K562 (cell line): ENCODE measurements at regions not wholly inside any gene's neighbourhood (a gene's known extent, or its start where the extent isn't known, plus 50 kb on each side); places are given as distances from the start of the nearest gene placed in this dataset.

Experiments
- ATF6 ChIP-seq: sonication (generic); formaldehyde crosslinking; IDR thresholded peaks from 2 replicates; pipeline ENCODE4 v1.4.0; 2020; ENCODE audit warnings: mild to moderate bottlenecking, missing genetic modification reagents
- CCAR2 ChIP-seq: fragments of 200-400 bp; formaldehyde crosslinking; IDR thresholded peaks from 2 replicates; pipeline ENCODE4 v1.6.1; 2017; ENCODE audit warnings: mild to moderate bottlenecking, low read depth, low read length
- CHCHD3 ChIP-seq: fragments of 250-450 bp; sonication (Bioruptor Pico); IDR thresholded peaks from 2 replicates; pipeline ENCODE4 v2.1.2; 2022; ENCODE audit warnings: mild to moderate bottlenecking
- CTCF ChIP-seq, 3 experiments: IDR thresholded peaks in 2 of 3; conservative IDR thresholded peaks in 1 of 3; 2 replicates each; pipeline ENCODE4 v1.5.1; 2011 to 2012; ENCODE audit warnings: low read length in 3 of 3, mild to moderate bottlenecking in 3 of 3, control low read depth in 2 of 3, improper control_type of control experiment in 1 of 3, inconsistent platforms in 1 of 3, low read depth in 1 of 3, mixed read lengths in 1 of 3, moderate library complexity in 1 of 3; ENCODE audit not compliant: insufficient read depth in 2 of 3
- ETS2 ChIP-seq: IDR thresholded peaks from 2 replicates; pipeline ENCODE4 v1.6.1; 2016; ENCODE audit warnings: borderline replicate concordance, missing genetic modification characterization, mild to moderate bottlenecking, moderate library complexity, missing compliant biosample characterization; ENCODE audit not compliant: poor library complexity, severe bottlenecking
- FOXJ2 ChIP-seq: fragments of 200-800 bp; sonication (Bioruptor generic); IDR thresholded peaks from 2 replicates; pipeline ENCODE4 v1.6.1; 2016; ENCODE audit warnings: missing genetic modification characterization, missing compliant biosample characterization
- JUND ChIP-seq, 2 experiments: IDR thresholded peaks; 2 replicates in 1 of 2; 3 replicates in 1 of 2; pipeline ENCODE4 v1.6.1; 2011; ENCODE audit warnings: borderline replicate concordance in 2 of 2, low read depth in 2 of 2, low read length in 2 of 2, improper control_type of control experiment in 1 of 2, missing biosample characterization in 1 of 2, missing genetic modification characterization in 1 of 2, missing genetic modification reagents in 1 of 2
- MTA1 ChIP-seq: fragments of 450-650 bp; IDR thresholded peaks from 2 replicates; pipeline ENCODE4 v1.6.1; 2017; ENCODE audit warnings: borderline replicate concordance
- MYC ChIP-seq, 2 experiments: fragments of 250-450 bp in 1 of 2; sonication (Bioruptor Pico) in 1 of 2; IDR thresholded peaks; 2 replicates each; pipeline versions ENCODE4 v1.5.1 to v1.6.1; 2012 to 2021; ENCODE audit warnings: low read depth in 2 of 2, borderline replicate concordance in 1 of 2, improper control_type of control experiment in 1 of 2, low read length in 1 of 2, mild to moderate bottlenecking in 1 of 2, moderate library complexity in 1 of 2
- NR2C2 ChIP-seq, 2 experiments: fragments of 200-800 bp in 1 of 2; sonication (Bioruptor generic) in 1 of 2; sonication (generic) in 1 of 2; formaldehyde crosslinking in 1 of 2; IDR thresholded peaks; 2 replicates each; pipeline versions ENCODE4 v1.6.1 to v1.8.0; 2016 to 2022; ENCODE audit warnings: mild to moderate bottlenecking in 1 of 2, missing compliant biosample characterization in 1 of 2, missing genetic modification characterization in 1 of 2, missing genetic modification reagents in 1 of 2
- PML ChIP-seq: IDR thresholded peaks from 2 replicates; pipeline ENCODE4 v1.6.1; 2012; ENCODE audit warnings: low read length, inconsistent platforms
- POLR2AphosphoS5 ChIP-seq: IDR thresholded peaks from 2 replicates; pipeline ENCODE4 v1.6.1; 2011; ENCODE audit warnings: mild to moderate bottlenecking, low read depth, low read length, moderate library complexity; ENCODE audit not compliant: control insufficient read depth, insufficient read depth

- TF ChIP-seq FOXJ2 (tag) (no peak), CTCF (IDR thresholded peaks at IDR 0.05 in 2 of 3, conservative IDR thresholded peaks at IDR 0.05 in 1 of 3; ENCODE audit: insufficient read depth in 2 of 3, low read depth in 1 of 3, low read length in 3 of 3) (no peak), CCAR2 (no peak), NR2C2 (CRISPR knock-in tag; IDR thresholded peaks at IDR 0.05) (no peak), NR2C2 (tag; IDR thresholded peaks at IDR 0.05) (no peak), JUND (IDR thresholded peaks at IDR 0.05; ENCODE audit: borderline replicate concordance, low read depth, low read length) (no peak), JUND (tag; IDR thresholded peaks at IDR 0.05; ENCODE audit: borderline replicate concordance, low read depth, low read length) (no peak), ATF6 (CRISPR knock-in tag) (no peak), CHCHD3 (no peak), POLR2AphosphoS5 (no peak), MTA1 (no peak), ETS2 (tag) (no peak), MYC (IDR thresholded peaks at IDR 0.05; ENCODE audit: low read depth, low read length) (no peak), MYC (CRISPR knock-in tag; IDR thresholded peaks at IDR 0.05; ENCODE audit: borderline replicate concordance, low read depth) (no peak), PML (no peak)
Measured at GRCh38 chr4:83179205-83179604, 64.7 kb upstream of the PLAC8 start.
